Inflammatory macrophage treated with lipopolysaccharide for 4 hours (primary cell): ENCODE measurements at regions not wholly inside any gene's neighbourhood (a gene's known extent, or its start where the extent isn't known, plus 50 kb on each side); places are given as distances from the start of the nearest gene placed in this dataset.

ENCODE experiments used
- DNase-seq: peaks from one replicate; pipeline ENCODE4 v3.0.0-alpha.2; 2020

- DNase-seq, result no peak
Observed at GRCh38 chr7:55624813-55625212, 52.5 kb upstream of the VOPP1 start.

DNA sequence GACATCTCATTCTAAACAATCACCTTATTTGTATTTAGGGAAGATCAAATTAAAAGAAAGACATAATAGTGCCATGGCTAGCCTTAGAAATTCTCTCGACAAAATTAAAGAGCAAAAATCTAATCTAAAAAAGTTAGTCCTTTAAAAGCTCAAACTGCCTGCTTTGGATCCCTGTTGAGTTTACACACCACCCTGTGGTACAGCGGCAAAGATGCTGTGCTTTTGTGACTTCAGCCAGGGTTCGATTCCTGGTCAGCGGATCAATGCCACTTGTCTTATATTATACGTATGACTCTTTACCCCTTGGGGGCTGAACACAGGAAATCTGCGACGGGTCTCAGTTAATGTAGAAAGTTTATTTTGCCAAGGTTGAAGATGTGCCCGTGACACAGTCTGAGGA, 51.3 kb upstream of the VOPP1 start:
- DNase-seq, result no peak

- DNase-seq, result no peak
Observed at GRCh38 chr7:55622241-55622640, 49.9 kb upstream of the VOPP1 start.
